ENCODE measurements at regions not wholly inside any gene's neighbourhood (a gene's known extent, or its start where the extent isn't known, plus 50 kb on each side); places are given as distances from the start of the nearest gene placed in this dataset.
A peak's percentile ranks its signal among the peaks of the same experiment; 100 is the strongest.
"Not testable (repeated sequence)": the region's sequence is repeated elsewhere in the genome, so short reads cannot be mapped to it uniquely, and the experiment has no call there.

- Histone ChIP-seq H3K36me3 (no peaks in the 10 kb centered on the region), H3K9me3 (peaks cover 0 to 11% of the 10 kb centered on the region in 2 donors), H3K27ac (no peak overlapping the region), H3K4me1 (no peaks in the 10 kb centered on the region), H3K27me3 (no peaks in the 10 kb centered on the region), H3K4me3 (no peak overlapping the region)
- ATAC-seq = no peak
- intact Hi-C loops (cut with DNase I) = no loop called here
- no peak for TF ChIP-seq CTCF (IDR thresholded peaks at IDR 0.05)
- no peak for DNase-seq
Measured at GRCh38 chr6:103313432-103313831, 1546.3 kb downstream of the HACE1 start.

GRCh38 chr6:103294376-103294775, 1565.3 kb downstream of the HACE1 start:
- intact Hi-C loops (cut with DNase I); H3K27me3 ChIP-seq; ATAC-seq; H3K4me3 ChIP-seq; H3K4me1 ChIP-seq; H3K27ac ChIP-seq; H3K9me3 ChIP-seq; H3K36me3 ChIP-seq: not testable (repeated sequence)
- DNase-seq = peak in 1 of 4 donors; percentile 47

- intact Hi-C loops (cut with DNase I) = no loop called here
- Histone ChIP-seq H3K27ac (no peak overlapping the region), H3K27me3 (no peaks in the 10 kb centered on the region), H3K36me3 (no peaks in the 10 kb centered on the region), H3K4me1 (no peaks in the 10 kb centered on the region), H3K4me3 (no peak overlapping the region), H3K9me3 (peaks cover 0 to 5% of the 10 kb centered on the region in 2 donors)
- no peak for ATAC-seq
- TF ChIP-seq CTCF (IDR thresholded peaks at IDR 0.05) = no peak
- no peak for DNase-seq
Measured at GRCh38 chr6:103284835-103285234, 1574.9 kb downstream of the HACE1 start.

GRCh38 chr6:103280417-103280816, 1579.3 kb downstream of the HACE1 start:
- H3K9me3 ChIP-seq = peaks cover 0 to 7% of the 10 kb centered on the region in 2 donors

GRCh38 chr6:103277936-103278335, 1581.8 kb downstream of the HACE1 start:
- Histone ChIP-seq H3K4me3 (no peak overlapping the region), H3K27ac (no peak overlapping the region), H3K36me3 (no peaks in the 10 kb centered on the region), H3K9me3 (peaks cover 0 to 7% of the 10 kb centered on the region in 2 donors), H3K4me1 (no peaks in the 10 kb centered on the region), H3K27me3 (no peaks in the 10 kb centered on the region)
- TF ChIP-seq CTCF (IDR thresholded peaks at IDR 0.05) = no peak
- ATAC-seq (no peak), DNase-seq (no peak)
- intact Hi-C loops (cut with DNase I) = no loop called here

More at GRCh38 chr6:103280417-103280816, 1579.3 kb downstream of the HACE1 start:
- Histone ChIP-seq H3K27me3 (no peaks in the 10 kb centered on the region), H3K36me3 (no peaks in the 10 kb centered on the region), H3K4me1 (no peaks in the 10 kb centered on the region), H3K4me3 (no peak overlapping the region), H3K27ac (no peak overlapping the region)
- DNase-seq = no peak
- no peak for TF ChIP-seq CTCF (IDR thresholded peaks at IDR 0.05)
- ATAC-seq = no peak
- intact Hi-C loops (cut with DNase I) = no loop called here

GRCh38 chr6:103273048-103273447, 1586.7 kb downstream of the HACE1 start:
- no peak overlapping the region for H3K4me3 ChIP-seq
- H3K27ac ChIP-seq = no peak overlapping the region
- intact Hi-C loops (cut with DNase I) = no loop called here
- H3K4me1 ChIP-seq = no peaks in the 10 kb centered on the region
- DNase-seq (peak in 1 of 4 donors; percentile 21), ATAC-seq (no peak)
- no peaks in the 10 kb centered on the region for H3K27me3 ChIP-seq
- TF ChIP-seq CTCF (IDR thresholded peaks at IDR 0.05) = no peak
- H3K9me3 ChIP-seq = no peaks in the 10 kb centered on the region
- H3K36me3 ChIP-seq = no peaks in the 10 kb centered on the region

Data from left lung (tissue), 4 donors.